Cardiac fibroblast (primary cell): ENCODE measurements at regions not wholly inside any gene's neighbourhood (a gene's known extent, or its start where the extent isn't known, plus 50 kb on each side); places are given as distances from the start of the nearest gene placed in this dataset.

Source experiments
- DNase-seq, 2 donors: peaks; one replicate each; pipeline versions ENCODE4 v3.0.0 to v3.0.0-alpha.2; 2010; ENCODE audit warnings: low read depth in 2 of 2
- H3K4me3 ChIP-seq, 2 donors: replicated peaks in 1 of 2; 1 replicate in 1 of 2; 2 replicates in 1 of 2; pipeline ENCODE4 v1.5.1; 2011; ENCODE audit warnings: low read depth in 2 of 2, low read length in 2 of 2, mild to moderate bottlenecking in 2 of 2, moderate library complexity in 1 of 2
- TF ChIP-seq, protein P1 (sequence below): IDR thresholded peaks from one replicate; pipeline ENCODE4 v1.5.1; 2011; ENCODE audit warnings: low read depth, mild to moderate bottlenecking, low read length, inconsistent platforms

DNA sequence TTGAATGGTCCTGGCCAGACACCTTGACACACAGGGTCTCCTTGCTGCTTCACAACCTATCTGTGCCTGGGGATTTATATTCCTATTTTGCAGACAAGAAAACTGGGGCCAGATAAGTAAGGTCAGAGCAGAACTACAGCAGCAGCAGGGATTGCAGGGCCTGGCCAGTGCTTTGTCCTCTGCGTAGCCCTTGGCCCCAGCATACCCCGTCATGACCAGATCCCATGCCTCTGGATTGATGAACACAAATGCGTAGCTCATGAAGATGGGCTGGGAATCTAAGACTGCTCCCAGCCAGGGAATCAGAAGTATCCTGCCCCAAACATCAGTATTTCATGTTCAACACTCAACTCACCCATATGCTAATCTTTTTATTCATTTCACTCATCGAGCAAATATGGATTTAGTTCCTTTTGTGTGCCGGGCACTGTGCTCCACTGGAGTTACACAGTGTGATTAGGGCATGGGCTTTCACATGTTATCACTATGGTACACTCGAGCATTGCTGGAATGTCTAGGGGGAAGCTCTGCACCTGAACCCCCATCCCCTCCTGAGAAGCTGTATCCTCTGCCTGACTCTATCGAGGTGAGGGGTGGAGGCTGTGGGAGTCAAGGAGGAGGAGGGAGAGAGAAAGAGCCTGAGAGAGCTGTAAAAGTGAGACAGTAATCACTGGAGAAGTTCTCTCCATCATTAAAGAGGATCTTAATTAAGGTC lies 143.3 kb downstream of the CYP26B1 start:
- no peak for DNase-seq
- TF ChIP-seq, protein P1, sequence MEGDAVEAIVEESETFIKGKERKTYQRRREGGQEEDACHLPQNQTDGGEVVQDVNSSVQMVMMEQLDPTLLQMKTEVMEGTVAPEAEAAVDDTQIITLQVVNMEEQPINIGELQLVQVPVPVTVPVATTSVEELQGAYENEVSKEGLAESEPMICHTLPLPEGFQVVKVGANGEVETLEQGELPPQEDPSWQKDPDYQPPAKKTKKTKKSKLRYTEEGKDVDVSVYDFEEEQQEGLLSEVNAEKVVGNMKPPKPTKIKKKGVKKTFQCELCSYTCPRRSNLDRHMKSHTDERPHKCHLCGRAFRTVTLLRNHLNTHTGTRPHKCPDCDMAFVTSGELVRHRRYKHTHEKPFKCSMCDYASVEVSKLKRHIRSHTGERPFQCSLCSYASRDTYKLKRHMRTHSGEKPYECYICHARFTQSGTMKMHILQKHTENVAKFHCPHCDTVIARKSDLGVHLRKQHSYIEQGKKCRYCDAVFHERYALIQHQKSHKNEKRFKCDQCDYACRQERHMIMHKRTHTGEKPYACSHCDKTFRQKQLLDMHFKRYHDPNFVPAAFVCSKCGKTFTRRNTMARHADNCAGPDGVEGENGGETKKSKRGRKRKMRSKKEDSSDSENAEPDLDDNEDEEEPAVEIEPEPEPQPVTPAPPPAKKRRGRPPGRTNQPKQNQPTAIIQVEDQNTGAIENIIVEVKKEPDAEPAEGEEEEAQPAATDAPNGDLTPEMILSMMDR = no peak
- no peak overlapping the region for H3K4me3 ChIP-seq

DNA sequence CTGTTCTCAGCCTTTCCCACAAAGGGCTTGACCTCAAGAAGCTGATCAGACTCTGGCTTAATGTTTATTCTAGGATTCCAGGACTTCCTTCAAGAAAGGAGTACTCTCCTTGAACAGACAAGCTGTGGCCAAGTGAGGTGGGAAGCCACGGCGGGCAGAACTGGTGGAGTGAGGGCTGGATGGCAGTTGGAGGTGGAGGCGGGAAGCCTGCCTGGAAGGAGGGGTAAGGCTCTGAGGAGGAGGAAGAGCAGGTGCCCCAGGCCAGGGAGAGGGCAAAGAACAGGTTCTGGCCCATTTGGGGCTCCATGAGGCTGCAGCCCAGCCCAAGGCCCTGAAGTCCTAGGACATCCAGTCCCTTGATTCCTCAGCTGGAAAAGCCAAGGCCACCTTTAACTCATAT lies 143.9 kb downstream of the CYP26B1 start:
- no peak overlapping the region for H3K4me3 ChIP-seq
- DNase-seq = no peak
- TF ChIP-seq, protein P1 = no peak

DNA sequence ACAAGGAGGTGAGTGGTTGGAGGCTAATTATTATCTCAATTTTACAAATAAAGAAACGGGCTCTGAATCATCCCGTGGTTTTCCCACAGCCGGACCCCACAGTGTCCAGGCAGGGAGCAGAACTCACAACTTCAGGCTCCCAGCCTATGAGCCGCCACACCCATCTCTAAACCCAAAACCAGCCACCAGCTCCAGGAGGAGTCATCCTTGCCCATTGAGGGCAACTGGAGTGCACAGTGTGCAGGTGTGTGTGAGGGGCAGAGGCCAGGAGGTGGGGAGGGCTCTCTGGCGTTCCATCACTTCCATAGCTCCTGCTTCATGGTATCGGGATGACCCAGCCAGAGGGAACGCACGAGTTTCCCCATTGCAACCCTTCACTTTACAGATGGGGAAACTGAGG lies 144.5 kb downstream of the CYP26B1 start:
- no peak overlapping the region for H3K4me3 ChIP-seq
- DNase-seq = no peak
- TF ChIP-seq, protein P1 = no peak

DNA sequence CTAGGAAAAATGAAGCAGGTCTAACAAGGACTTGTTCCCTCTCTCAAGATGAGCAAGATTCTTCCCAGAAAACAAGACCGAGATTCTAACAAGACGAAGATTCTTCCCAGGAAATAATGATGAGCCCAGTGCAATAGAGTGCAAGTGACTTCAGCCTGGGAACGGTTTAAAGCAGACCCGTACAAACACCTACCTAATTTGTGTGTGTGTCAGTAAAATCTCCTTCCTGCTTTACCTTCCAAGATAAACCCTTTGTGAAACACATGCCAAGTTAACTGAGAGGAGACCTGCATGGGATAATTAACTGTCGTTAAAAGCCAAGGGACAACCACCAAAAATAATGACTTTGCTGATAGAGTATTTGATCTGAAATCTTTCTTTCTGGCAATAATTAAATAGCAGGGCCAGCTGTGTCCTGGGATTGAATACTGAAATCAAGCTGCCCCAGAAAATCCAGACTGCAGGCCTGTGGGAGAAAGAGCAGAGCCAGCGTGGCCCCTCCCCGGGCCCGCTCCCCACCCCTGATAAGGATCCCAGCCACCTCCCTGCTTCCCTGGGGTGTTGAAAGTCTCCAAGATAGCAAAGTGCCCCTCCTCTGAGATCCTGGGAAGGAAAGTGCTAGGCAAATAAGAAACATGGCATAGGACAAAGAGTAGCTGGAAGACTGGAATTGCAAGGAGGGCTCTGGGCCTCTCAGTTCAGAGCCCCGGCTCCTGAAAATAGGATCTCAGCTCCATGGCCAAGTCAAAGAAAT lies 145.5 kb downstream of the CYP26B1 start:
- TF ChIP-seq, protein P1 = no peak
- DNase-seq = no peak

DNA sequence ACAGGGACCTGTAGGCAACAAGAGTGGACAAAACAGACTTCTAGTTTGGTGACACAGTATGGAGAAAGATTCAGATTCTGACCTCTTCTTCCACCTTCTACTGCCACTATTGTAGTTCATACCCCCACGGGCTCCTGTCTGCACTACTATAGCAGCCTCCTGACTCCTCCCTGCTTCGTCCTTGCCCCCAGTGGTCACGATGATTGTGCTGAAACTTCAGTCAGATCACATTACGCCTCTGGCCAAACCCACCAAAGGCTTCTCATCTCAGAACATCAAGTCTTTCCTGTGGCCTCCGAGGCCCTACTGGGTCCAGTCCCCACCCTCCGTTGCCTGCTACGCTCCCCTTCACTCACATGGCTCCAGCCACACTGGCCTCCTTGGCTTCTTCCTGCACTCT lies 147.6 kb downstream of the CYP26B1 start:
- DNase-seq = no peak
- TF ChIP-seq, protein P1 = no peak
- no peak overlapping the region for H3K4me3 ChIP-seq

More for the DNA sequence above, 145.5 kb downstream of the CYP26B1 start:
- no peak overlapping the region for H3K4me3 ChIP-seq

DNA sequence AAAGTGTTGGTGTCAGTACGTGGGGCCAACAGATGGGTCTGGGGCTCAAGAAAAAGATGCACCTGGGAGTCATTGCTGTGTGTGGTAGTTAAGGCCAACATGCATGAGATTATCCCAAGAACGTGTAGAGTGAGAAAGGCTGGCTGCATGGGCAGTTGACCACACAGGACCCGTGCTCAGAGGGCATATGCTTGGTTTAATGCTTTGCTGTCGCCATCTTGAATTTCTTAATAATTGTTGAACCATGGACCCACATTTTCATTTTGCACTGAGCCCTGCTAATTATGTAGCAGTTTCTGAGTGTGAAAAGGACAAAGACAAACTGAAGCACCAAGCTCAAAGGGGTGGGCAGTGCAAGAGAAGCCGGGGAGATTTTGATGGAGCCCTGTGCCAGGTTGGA lies 148.1 kb downstream of the CYP26B1 start:
- no peak for DNase-seq
- no peak overlapping the region for H3K4me3 ChIP-seq
- TF ChIP-seq, protein P1 = no peak
